PC-9 (cell line): ENCODE measurements at regions not wholly inside any gene's neighbourhood (a gene's known extent, or its start where the extent isn't known, plus 50 kb on each side); places are given as distances from the start of the nearest gene placed in this dataset.

Experiments used
- BruUV-seq: library from RNA; stranded (reverse); fragments of 400-500 nt; replicated peaks from 2 replicates; lab custom pipeline; 2021; lab: Mats Ljungman, UMichigan
- CTCF ChIA-PET: fragments of 300-600 bp; sonication (Branson Sonifier 250); formaldehyde crosslinking; loops from one replicate; lab custom pipeline; 2022; ENCODE audit warnings: antibody characterized with exemption; lab: Charles Lee
- POLR2A ChIA-PET: fragments of 300-600 bp; sonication (Branson Sonifier 250); formaldehyde crosslinking; loops from one replicate; lab custom pipeline; 2022; ENCODE audit warnings: antibody characterized with exemption; ENCODE audit not compliant: unreplicated experiment; lab: Charles Lee
- DNase-seq, 2 experiments: peaks; one replicate each; pipeline versions ENCODE4 v3.0.0 to v3.0.0-alpha.2; 2015 to 2022; ENCODE audit warnings: mixed read lengths in 1 of 2
- H2AFZ ChIP-seq: fragments of 200-600 bp; sonication (generic); 2 replicates; pipeline ENCODE4 v1.8.1; 2017; ENCODE audit warnings: antibody characterized with exemption
- H3F3A ChIP-seq: fragments of 200-600 bp; sonication (generic); 2 replicates; pipeline ENCODE4 v1.8.1; 2017; ENCODE audit warnings: antibody characterized with exemption, mild to moderate bottlenecking, low read depth; ENCODE audit not compliant: insufficient read depth
- H3K27ac ChIP-seq: fragments of 200-600 bp; sonication (generic); 2 replicates; pipeline ENCODE4 v1.6.1; 2016; ENCODE audit warnings: mixed run types
- H3K27me3 ChIP-seq: fragments of 200-600 bp; sonication (generic); 2 replicates; pipeline ENCODE4 v1.6.1; 2016; ENCODE audit warnings: low read depth, mixed run types; ENCODE audit not compliant: insufficient read depth
- H3K36me3 ChIP-seq: fragments of 200-600 bp; sonication (generic); 2 replicates; pipeline ENCODE4 v1.6.1; 2016; ENCODE audit warnings: low read depth, mixed run types
- H3K4me1 ChIP-seq: fragments of 200-600 bp; sonication (generic); replicated peaks from 2 replicates; pipeline ENCODE4 v1.6.1; 2016; ENCODE audit warnings: mixed run types; ENCODE audit not compliant: insufficient read depth
- H3K4me2 ChIP-seq: fragments of 200-600 bp; sonication (generic); 2 replicates; pipeline ENCODE4 v1.6.1; 2017; ENCODE audit warnings: mixed run types
- H3K4me3 ChIP-seq: fragments of 200-600 bp; sonication (generic); 2 replicates; pipeline ENCODE4 v1.6.1; 2016; ENCODE audit warnings: mixed run types
- H3K79me2 ChIP-seq: fragments of 200-600 bp; sonication (generic); 2 replicates; pipeline ENCODE4 v1.6.1; 2017; ENCODE audit warnings: low read depth, mixed run types
- H3K9me2 ChIP-seq: fragments of 200-600 bp; sonication (generic); 2 replicates; pipeline ENCODE4 v1.8.1; 2017; ENCODE audit warnings: mild to moderate bottlenecking; ENCODE audit not compliant: insufficient read depth
- H3K9me3 ChIP-seq: fragments of 200-600 bp; sonication (generic); 2 replicates; pipeline ENCODE4 v1.8.1; 2016; ENCODE audit warnings: low read depth; ENCODE audit not compliant: insufficient read depth
- H4K20me1 ChIP-seq: fragments of 200-600 bp; sonication (generic); 2 replicates; pipeline ENCODE4 v1.8.1; 2017; ENCODE audit not compliant: insufficient read depth
- CTCF ChIP-seq: fragments of 200-600 bp; sonication (generic); conservative IDR thresholded peaks from 2 replicates; pipeline ENCODE4 v1.6.1; 2017; ENCODE audit warnings: mixed run types, antibody characterized with exemption, mild to moderate bottlenecking, moderate library complexity
- EZH2 ChIP-seq: fragments of 200-600 bp; sonication (generic); IDR thresholded peaks from 2 replicates; pipeline ENCODE4 v1.8.0; 2017; ENCODE audit warnings: antibody characterized with exemption, low read depth
- intact Hi-C: fragments of 100-400 bp; cut with micrococcal nuclease; formaldehyde crosslinking; loops from one replicate; pipeline ENCODE4 v1.10.0; 2022; ENCODE audit not compliant: unreplicated experiment

DNA sequence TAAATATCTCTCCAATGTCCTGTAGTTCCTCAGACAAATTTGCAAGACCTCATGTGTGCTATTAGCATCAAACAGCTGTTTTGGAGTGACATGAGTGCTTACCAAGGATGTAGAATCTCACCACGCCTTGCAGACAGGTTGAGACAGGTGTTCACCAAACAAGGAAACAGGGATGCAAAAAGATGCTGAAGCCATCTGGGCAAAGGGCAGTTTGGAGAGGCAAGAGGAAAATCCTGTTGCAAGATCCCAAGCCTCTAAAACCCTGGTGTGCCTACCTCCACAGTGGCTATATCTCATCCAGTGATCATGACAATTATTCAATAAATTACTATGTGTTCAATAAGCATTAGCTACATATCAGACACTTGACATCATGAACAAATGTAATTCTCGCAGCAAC is 373.7 kb downstream of the SOX9 start:
- Histone ChIP-seq H3K27ac (peak overlapping the region; percentile 45), H3K36me3 (no peaks in the 10 kb centered on the region), H3K4me3 (no peak overlapping the region), H3K27me3 (no peaks in the 10 kb centered on the region), H4K20me1 (peaks cover 4% of the 10 kb centered on the region; the same call in 1 of the 2 replicates), H3K9me2 (no peaks in the 10 kb centered on the region), H3K9me3 (no peaks in the 10 kb centered on the region), H3F3A (peaks cover 12% of the 10 kb centered on the region; the same call in 1 of the 2 replicates), H3K79me2 (peaks cover 100% of the 10 kb centered on the region), H3K4me2 (no peak overlapping the region), H3K4me1 (peaks cover 20% of the 10 kb centered on the region), H2AFZ (no peak overlapping the region)
- CTCF ChIA-PET: no interaction called here
- POLR2A ChIA-PET: no interaction called here
- no peak for TF ChIP-seq EZH2
- TF ChIP-seq CTCF: no peak
- intact Hi-C loops: no loop called here
- BruUV-seq: no TSS peak
- peak in 1 of 2 experiments; percentile 65 for DNase-seq

GRCh38 chr17:72496461-72496860 is 375.6 kb downstream of the SOX9 start:
- CTCF ChIA-PET: no interaction called here
- H3K27me3 ChIP-seq: no peaks in the 10 kb centered on the region
- no peak overlapping the region for H3K27ac ChIP-seq
- H3K9me3 ChIP-seq: no peaks in the 10 kb centered on the region
- no peak for DNase-seq
- H3K79me2 ChIP-seq: peaks cover 98% of the 10 kb centered on the region
- intact Hi-C loops: no loop called here
- POLR2A ChIA-PET: no interaction called here
- no peak overlapping the region for H2AFZ ChIP-seq
- peaks cover 25% of the 10 kb centered on the region for H3K4me1 ChIP-seq
- H3K4me3 ChIP-seq: no peak overlapping the region
- no peaks in the 10 kb centered on the region for H3K9me2 ChIP-seq
- H3K36me3 ChIP-seq: no peaks in the 10 kb centered on the region
- TF ChIP-seq CTCF (no peak), EZH2 (no peak)
- BruUV-seq: no TSS peak
- peaks cover 12% of the 10 kb centered on the region; the same call in 1 of the 2 replicates for H3F3A ChIP-seq
- H4K20me1 ChIP-seq: peaks cover 4% of the 10 kb centered on the region; the same call in 1 of the 2 replicates
- H3K4me2 ChIP-seq: no peak overlapping the region

- Histone ChIP-seq H3K79me2 (peaks cover 98% of the 10 kb centered on the region), H3K9me2 (no peaks in the 10 kb centered on the region), H3K9me3 (no peaks in the 10 kb centered on the region), H3K27me3 (no peaks in the 10 kb centered on the region), H3F3A (peaks cover 4% of the 10 kb centered on the region; the same call in 1 of the 2 replicates), H4K20me1 (peaks cover 4% of the 10 kb centered on the region; the same call in 1 of the 2 replicates), H3K36me3 (no peaks in the 10 kb centered on the region), H3K4me2 (no peak overlapping the region), H2AFZ (no peak overlapping the region), H3K4me1 (peaks cover 37% of the 10 kb centered on the region), H3K4me3 (no peak overlapping the region), H3K27ac (no peak overlapping the region)
- DNase-seq: no peak
- TF ChIP-seq CTCF: no peak
- no peak for TF ChIP-seq EZH2
- CTCF ChIA-PET: no interaction called here
- intact Hi-C loops: no loop called here
- no TSS peak for BruUV-seq
- POLR2A ChIA-PET: no interaction called here
These were observed 377.1 kb downstream of the SOX9 start for GRCh38 chr17:72497915-72498314.
